ENCODE measurements at regions not wholly inside any gene's neighbourhood (a gene's known extent, or its start where the extent isn't known, plus 50 kb on each side); places are given as distances from the start of the nearest gene placed in this dataset.

GRCh38 chr9:20188616-20189369, 400.0 kb upstream of the SLC24A2 start (continued):
- TF ChIP-seq, protein P1, sequence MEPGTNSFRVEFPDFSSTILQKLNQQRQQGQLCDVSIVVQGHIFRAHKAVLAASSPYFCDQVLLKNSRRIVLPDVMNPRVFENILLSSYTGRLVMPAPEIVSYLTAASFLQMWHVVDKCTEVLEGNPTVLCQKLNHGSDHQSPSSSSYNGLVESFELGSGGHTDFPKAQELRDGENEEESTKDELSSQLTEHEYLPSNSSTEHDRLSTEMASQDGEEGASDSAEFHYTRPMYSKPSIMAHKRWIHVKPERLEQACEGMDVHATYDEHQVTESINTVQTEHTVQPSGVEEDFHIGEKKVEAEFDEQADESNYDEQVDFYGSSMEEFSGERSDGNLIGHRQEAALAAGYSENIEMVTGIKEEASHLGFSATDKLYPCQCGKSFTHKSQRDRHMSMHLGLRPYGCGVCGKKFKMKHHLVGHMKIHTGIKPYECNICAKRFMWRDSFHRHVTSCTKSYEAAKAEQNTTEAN (CRISPR knock-in tag; IDR thresholded peaks at IDR 0.05): no peak
- TF ChIP-seq E2F4 (CRISPR knock-in tag; IDR thresholded peaks at IDR 0.05; ENCODE audit: borderline replicate concordance, low read depth) (no peak), ZNF425 (CRISPR knock-in tag; conservative IDR thresholded peaks at IDR 0.05) (no peak), FOXJ3 (CRISPR knock-in tag; IDR thresholded peaks at IDR 0.05; ENCODE audit: borderline replicate concordance) (no peak), ZNF512 (CRISPR knock-in tag; IDR thresholded peaks at IDR 0.05; ENCODE audit: borderline replicate concordance) (no peak), ZSCAN18 (CRISPR knock-in tag; IDR thresholded peaks at IDR 0.05) (no peak), ESRRA (CRISPR knock-in tag; IDR thresholded peaks at IDR 0.05; ENCODE audit: borderline replicate concordance) (no peak), PRRX2 (CRISPR knock-in tag; IDR thresholded peaks at IDR 0.05) (no peak), OVOL2 (CRISPR knock-in tag; IDR thresholded peaks at IDR 0.05; ENCODE audit: borderline replicate concordance) (no peak)

- ChIA-PET CTCF (no interaction called here), POLR2A (no interaction called here)
- Mint-ChIP-seq H3K4me3 (no peak overlapping the region), H3K27me3 (ENCODE audit: low read depth) (no peaks in the 10 kb centered on the region), H3K27ac (no peak overlapping the region), H3K36me3 (peaks cover 6% of the 10 kb centered on the region; the same call in 1 of the 2 replicates), H3K4me1 (peaks cover 13% of the 10 kb centered on the region), H3K9me3 (peaks cover 21% of the 10 kb centered on the region)
- ATAC-seq (no peak), DNase-seq (ENCODE audit: low spot score) (no peak)
- TF ChIP-seq, protein P2, sequence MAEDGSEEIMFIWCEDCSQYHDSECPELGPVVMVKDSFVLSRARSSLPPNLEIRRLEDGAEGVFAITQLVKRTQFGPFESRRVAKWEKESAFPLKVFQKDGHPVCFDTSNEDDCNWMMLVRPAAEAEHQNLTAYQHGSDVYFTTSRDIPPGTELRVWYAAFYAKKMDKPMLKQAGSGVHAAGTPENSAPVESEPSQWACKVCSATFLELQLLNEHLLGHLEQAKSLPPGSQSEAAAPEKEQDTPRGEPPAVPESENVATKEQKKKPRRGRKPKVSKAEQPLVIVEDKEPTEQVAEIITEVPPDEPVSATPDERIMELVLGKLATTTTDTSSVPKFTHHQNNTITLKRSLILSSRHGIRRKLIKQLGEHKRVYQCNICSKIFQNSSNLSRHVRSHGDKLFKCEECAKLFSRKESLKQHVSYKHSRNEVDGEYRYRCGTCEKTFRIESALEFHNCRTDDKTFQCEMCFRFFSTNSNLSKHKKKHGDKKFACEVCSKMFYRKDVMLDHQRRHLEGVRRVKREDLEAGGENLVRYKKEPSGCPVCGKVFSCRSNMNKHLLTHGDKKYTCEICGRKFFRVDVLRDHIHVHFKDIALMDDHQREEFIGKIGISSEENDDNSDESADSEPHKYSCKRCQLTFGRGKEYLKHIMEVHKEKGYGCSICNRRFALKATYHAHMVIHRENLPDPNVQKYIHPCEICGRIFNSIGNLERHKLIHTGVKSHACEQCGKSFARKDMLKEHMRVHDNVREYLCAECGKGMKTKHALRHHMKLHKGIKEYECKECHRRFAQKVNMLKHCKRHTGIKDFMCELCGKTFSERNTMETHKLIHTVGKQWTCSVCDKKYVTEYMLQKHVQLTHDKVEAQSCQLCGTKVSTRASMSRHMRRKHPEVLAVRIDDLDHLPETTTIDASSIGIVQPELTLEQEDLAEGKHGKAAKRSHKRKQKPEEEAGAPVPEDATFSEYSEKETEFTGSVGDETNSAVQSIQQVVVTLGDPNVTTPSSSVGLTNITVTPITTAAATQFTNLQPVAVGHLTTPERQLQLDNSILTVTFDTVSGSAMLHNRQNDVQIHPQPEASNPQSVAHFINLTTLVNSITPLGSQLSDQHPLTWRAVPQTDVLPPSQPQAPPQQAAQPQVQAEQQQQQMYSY (CRISPR knock-in tag; IDR thresholded peaks at IDR 0.05): no peak
- TF ChIP-seq FOXP4 (CRISPR knock-in tag; IDR thresholded peaks at IDR 0.05) (no peak), JAZF1 (CRISPR knock-in tag; IDR thresholded peaks at IDR 0.05) (no peak)
- TF ChIP-seq, protein P3, sequence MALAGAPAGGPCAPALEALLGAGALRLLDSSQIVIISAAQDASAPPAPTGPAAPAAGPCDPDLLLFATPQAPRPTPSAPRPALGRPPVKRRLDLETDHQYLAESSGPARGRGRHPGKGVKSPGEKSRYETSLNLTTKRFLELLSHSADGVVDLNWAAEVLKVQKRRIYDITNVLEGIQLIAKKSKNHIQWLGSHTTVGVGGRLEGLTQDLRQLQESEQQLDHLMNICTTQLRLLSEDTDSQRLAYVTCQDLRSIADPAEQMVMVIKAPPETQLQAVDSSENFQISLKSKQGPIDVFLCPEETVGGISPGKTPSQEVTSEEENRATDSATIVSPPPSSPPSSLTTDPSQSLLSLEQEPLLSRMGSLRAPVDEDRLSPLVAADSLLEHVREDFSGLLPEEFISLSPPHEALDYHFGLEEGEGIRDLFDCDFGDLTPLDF (CRISPR knock-in tag; IDR thresholded peaks at IDR 0.05): no peak
These were observed 398.5 kb upstream of the SLC24A2 start for GRCh38 chr9:20187318-20187717.
